ENCODE measurements at regions not wholly inside any gene's neighbourhood (a gene's known extent, or its start where the extent isn't known, plus 50 kb on each side); places are given as distances from the start of the nearest gene placed in this dataset.
A peak's percentile ranks its signal among the peaks of the same experiment; 100 is the strongest.

DNA sequence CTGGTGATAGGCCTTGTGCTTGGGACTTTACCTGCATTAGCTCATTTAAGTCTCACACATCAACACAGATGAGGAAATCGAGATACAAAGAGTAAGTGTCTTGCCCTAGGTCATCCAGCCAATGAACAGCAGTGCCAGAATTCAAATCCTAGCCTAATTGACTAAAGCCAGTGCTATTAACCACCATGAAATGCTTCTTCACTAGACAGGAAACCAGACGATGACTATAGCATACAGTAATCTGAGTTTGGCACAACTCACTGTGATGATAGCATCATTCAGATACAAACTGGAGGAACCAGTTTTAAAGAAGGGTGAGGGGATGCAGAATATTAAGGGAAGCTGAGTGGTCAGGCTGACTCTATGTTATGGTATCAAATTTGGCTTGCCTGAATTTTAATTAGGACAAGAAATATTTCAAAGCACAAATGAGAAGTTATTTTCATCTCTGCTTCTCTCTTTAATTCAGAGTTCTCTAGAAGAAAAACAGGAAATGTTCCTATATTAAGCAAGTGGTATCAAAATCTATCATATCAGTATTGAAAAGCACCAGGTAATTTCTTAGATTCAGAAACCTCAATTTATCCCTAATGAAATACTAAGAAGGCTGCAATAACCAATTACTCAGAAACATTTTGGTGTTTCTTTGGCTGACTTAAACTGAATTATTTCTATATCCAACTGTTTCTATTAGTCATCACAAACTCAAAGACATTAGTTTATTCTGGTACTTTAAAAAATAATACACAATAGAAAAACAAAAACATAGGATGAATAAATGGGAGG is 147.0 kb upstream of the RASA1 start:
- Histone ChIP-seq H3K9me3 (ENCODE audit: control insufficient read depth, low read length) (no peaks in the 10 kb centered on the region), H3K27ac (ENCODE audit: insufficient read depth, low read length, poor library complexity, severe bottlenecking) (peak overlapping the region; percentile 49), H3K27me3 (replicated peaks; ENCODE audit: control insufficient read depth, insufficient read depth, low read length, poor library complexity, severe bottlenecking) (no peaks in the 10 kb centered on the region), H3K36me3 (ENCODE audit: control insufficient read depth, insufficient read depth, low read length) (no peaks in the 10 kb centered on the region), H3K4me1 (ENCODE audit: control insufficient read depth, insufficient read depth, low read length, poor library complexity, severe bottlenecking) (peaks cover 24% of the 10 kb centered on the region), H3K4me3 (ENCODE audit: insufficient read depth, low read depth, low read length, poor library complexity, severe bottlenecking) (no peak overlapping the region)
- DNase-seq, result peak in 1 of 3 donors; percentile 7

DNA sequence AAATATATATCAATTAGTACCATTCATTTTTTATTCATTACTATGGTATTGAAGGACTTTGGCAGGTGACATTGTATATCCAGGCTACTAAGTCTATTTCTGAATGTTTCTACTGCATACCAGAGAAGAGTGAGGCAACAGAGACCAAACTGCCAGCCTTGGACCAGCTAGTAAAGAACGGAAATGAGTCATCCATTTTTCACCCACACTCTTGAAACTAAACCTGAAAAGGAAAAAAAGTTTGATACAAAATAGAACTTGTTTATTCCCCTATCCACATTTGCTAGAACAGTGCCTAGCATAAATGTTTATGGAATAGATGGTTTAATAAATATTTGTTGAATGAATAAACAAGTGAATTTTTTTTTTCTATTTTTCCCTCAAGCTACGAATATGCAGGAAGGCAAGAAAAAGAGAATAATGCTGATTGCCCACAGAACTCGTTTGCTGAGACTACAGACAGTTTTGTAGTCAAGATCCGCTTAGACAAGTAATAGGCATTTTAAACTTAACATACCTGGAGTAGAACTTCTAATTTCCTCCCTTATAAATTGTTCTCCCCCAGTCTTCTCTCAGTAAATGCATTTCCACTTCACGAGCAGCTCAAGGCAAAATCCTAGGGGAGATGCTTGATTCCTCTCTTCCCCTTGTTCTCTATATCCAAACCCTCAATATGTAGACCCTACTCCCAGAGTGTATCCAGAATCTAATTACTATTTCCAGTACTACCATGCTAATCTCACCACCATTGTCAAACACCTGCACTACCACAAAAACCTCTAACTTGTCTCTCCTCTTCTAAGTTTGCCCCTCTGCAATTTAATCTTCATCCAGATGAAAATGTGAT is 146.2 kb upstream of the RASA1 start:
- H3K36me3 ChIP-seq (ENCODE audit: control insufficient read depth, insufficient read depth, low read length), result no peaks in the 10 kb centered on the region
- H3K9me3 ChIP-seq (ENCODE audit: control insufficient read depth, low read length), result no peaks in the 10 kb centered on the region
- no peak overlapping the region for H3K4me3 ChIP-seq (ENCODE audit: insufficient read depth, low read depth, low read length, poor library complexity, severe bottlenecking)
- DNase-seq, result peak in 2 of 3 donors; percentile 5 to 8
- H3K27me3 ChIP-seq (replicated peaks; ENCODE audit: control insufficient read depth, insufficient read depth, low read length, poor library complexity, severe bottlenecking), result no peaks in the 10 kb centered on the region
- H3K4me1 ChIP-seq (ENCODE audit: control insufficient read depth, insufficient read depth, low read length, poor library complexity, severe bottlenecking), result peaks cover 24% of the 10 kb centered on the region
- H3K27ac ChIP-seq (ENCODE audit: insufficient read depth, low read length, poor library complexity, severe bottlenecking), result peak overlapping the region; percentile 49

DNA sequence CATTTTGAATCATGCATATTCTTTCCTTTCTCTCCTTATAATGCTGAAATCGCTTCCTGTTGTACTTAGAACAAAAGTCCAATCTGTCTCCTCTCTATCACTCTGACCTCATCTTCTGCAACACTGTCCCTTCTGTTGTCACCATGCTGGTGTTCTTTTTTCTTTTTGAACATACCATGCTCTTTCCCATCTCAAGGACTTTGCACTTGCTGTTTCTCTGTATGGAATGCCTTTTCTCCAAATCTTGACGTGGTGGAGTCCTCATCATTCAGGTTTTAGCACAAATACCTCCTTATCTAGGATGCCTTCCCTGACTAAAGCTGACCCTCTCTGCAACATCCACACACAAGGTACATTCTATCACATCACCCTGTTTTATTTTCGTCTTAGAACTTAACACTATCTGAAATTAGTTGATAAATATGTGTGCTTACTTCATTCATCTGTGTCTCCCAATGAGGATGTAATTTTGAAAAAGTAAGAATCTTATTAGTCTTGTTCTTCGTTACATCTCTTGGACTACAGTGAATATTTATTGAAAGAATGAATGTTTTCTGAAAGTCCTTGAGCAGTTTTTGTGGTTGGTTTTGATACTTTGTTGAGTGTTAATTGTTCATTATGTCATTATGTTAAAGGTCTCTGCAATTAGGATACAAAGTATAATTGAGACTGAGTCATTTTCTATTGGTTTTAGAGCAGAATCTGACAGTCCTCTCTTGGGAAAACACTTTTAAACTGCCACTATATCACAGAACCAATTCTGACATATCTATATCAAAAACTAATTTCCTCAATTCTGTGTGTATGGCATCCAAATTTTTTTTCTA is 145.3 kb upstream of the RASA1 start:
- no peaks in the 10 kb centered on the region for H3K36me3 ChIP-seq (ENCODE audit: control insufficient read depth, insufficient read depth, low read length)
- H3K9me3 ChIP-seq (ENCODE audit: control insufficient read depth, low read length), result no peaks in the 10 kb centered on the region
- DNase-seq, result no peak
- H3K4me3 ChIP-seq (ENCODE audit: insufficient read depth, low read depth, low read length, poor library complexity, severe bottlenecking), result no peak overlapping the region
- no peaks in the 10 kb centered on the region for H3K27me3 ChIP-seq (replicated peaks; ENCODE audit: control insufficient read depth, insufficient read depth, low read length, poor library complexity, severe bottlenecking)
- peaks cover 24% of the 10 kb centered on the region for H3K4me1 ChIP-seq (ENCODE audit: control insufficient read depth, insufficient read depth, low read length, poor library complexity, severe bottlenecking)
- peak overlapping the region; percentile 44 for H3K27ac ChIP-seq (ENCODE audit: insufficient read depth, low read length, poor library complexity, severe bottlenecking)

DNA sequence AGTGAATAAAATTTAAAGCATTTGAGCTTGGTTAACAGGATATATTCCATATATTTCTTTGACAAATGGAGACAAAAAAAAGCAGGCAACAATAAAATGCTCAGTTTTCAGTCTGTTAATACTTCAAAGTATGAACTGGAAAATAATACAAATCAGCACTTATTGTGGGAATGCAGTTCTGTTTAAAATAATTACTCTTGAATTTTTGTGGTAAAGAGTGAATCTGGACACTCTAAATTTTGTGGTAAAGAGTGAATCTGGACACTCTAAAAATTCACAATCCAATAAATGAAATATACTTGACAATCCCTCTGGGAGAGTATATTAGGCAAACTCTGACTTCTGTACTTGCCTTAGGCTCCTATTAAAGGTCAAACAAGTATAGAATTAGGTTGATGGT is 141.9 kb upstream of the RASA1 start:
- H3K27ac ChIP-seq (ENCODE audit: insufficient read depth, low read length, poor library complexity, severe bottlenecking), result no peak overlapping the region
- H3K4me3 ChIP-seq (ENCODE audit: insufficient read depth, low read depth, low read length, poor library complexity, severe bottlenecking), result no peak overlapping the region
- DNase-seq, result no peak
- H3K9me3 ChIP-seq (ENCODE audit: control insufficient read depth, low read length), result no peaks in the 10 kb centered on the region
- H3K4me1 ChIP-seq (ENCODE audit: control insufficient read depth, insufficient read depth, low read length, poor library complexity, severe bottlenecking), result peaks cover 16% of the 10 kb centered on the region
- no peaks in the 10 kb centered on the region for H3K27me3 ChIP-seq (replicated peaks; ENCODE audit: control insufficient read depth, insufficient read depth, low read length, poor library complexity, severe bottlenecking)
- no peaks in the 10 kb centered on the region for H3K36me3 ChIP-seq (ENCODE audit: control insufficient read depth, insufficient read depth, low read length)

DNA sequence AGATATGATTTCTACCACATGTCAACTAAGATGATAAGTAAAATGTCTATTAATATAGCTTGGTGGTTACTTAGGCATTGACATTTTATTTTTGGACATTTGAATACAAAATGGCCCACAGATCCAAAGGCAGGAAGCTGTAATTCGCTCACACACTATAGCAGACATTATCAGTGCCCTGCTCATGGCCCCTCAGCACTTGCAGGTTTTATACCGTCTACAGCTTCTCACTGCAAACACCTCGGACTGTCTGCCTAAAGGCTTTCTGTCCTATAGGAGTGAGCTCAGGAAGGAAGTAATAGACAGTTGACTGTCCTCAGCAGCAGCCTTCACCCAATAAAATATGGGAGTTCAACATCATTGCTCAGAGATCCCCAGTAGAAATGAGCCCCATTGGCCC is 140.8 kb upstream of the RASA1 start:
- Histone ChIP-seq H3K27me3 (replicated peaks; ENCODE audit: control insufficient read depth, insufficient read depth, low read length, poor library complexity, severe bottlenecking) (no peaks in the 10 kb centered on the region), H3K4me3 (ENCODE audit: insufficient read depth, low read depth, low read length, poor library complexity, severe bottlenecking) (no peak overlapping the region), H3K36me3 (ENCODE audit: control insufficient read depth, insufficient read depth, low read length) (no peaks in the 10 kb centered on the region), H3K9me3 (ENCODE audit: control insufficient read depth, low read length) (no peaks in the 10 kb centered on the region), H3K27ac (ENCODE audit: insufficient read depth, low read length, poor library complexity, severe bottlenecking) (no peak overlapping the region), H3K4me1 (ENCODE audit: control insufficient read depth, insufficient read depth, low read length, poor library complexity, severe bottlenecking) (peaks cover 6% of the 10 kb centered on the region)
- no peak for DNase-seq

DNA sequence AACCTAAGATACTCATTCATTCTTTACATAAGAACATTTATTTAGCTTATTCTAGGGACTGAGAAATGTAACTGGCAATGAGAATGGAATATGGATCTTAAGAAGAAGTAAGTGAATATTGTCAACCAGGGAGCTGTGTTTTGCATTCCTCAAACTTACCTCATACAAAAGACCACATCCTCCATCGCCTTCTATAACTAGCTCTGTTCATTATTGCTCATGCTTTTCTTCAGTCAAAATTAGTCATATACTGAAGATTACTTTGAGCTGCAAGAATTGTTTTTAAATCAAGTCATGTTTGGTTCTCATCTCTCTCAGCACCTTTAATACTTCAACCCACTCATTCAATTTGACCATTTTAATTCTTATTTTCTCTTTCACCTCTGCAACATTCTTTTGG is 140.3 kb upstream of the RASA1 start:
- peaks cover under 1% of the 10 kb centered on the region for H3K4me1 ChIP-seq (ENCODE audit: control insufficient read depth, insufficient read depth, low read length, poor library complexity, severe bottlenecking)
- no peaks in the 10 kb centered on the region for H3K27me3 ChIP-seq (replicated peaks; ENCODE audit: control insufficient read depth, insufficient read depth, low read length, poor library complexity, severe bottlenecking)
- no peak for DNase-seq
- H3K9me3 ChIP-seq (ENCODE audit: control insufficient read depth, low read length), result no peaks in the 10 kb centered on the region
- no peaks in the 10 kb centered on the region for H3K36me3 ChIP-seq (ENCODE audit: control insufficient read depth, insufficient read depth, low read length)
- H3K4me3 ChIP-seq (ENCODE audit: insufficient read depth, low read depth, low read length, poor library complexity, severe bottlenecking), result no peak overlapping the region
- H3K27ac ChIP-seq (ENCODE audit: insufficient read depth, low read length, poor library complexity, severe bottlenecking), result no peak overlapping the region

DNA sequence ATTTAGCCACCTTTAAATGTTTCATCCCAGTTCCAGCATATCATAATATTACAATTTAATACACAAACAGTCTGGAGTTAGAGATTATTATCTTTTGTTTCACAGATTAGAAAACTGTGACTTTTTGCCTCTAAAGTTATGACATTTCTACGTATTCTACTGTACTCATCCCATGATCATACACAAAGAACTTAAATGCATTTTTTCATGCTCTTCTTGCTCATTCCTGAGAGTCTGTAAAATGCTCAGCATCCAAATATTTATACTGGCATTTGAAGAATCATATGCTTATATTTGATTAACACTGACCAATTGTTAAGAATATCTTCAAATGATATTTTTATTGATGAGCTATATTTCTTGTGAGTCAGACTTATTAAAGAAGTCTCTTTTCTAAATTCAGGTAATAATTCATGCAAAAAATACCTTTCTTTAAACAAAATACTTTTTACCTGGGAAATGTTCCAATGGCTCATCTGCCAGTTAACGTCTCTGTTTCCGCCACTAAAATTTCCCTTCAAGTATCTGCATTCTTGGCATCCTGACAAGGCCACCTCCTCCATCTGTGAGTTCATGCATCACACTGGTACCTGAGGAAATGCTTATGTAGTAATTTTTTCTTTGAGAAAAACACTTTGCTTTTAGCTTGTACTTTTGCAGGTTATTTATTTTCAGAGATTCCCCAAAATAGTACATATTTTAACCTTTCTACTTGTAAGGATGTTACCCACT is 139.6 kb upstream of the RASA1 start:
- H3K4me1 ChIP-seq (ENCODE audit: control insufficient read depth, insufficient read depth, low read length, poor library complexity, severe bottlenecking), result no peaks in the 10 kb centered on the region
- DNase-seq, result no peak
- H3K27ac ChIP-seq (ENCODE audit: insufficient read depth, low read length, poor library complexity, severe bottlenecking), result no peak overlapping the region

DNA sequence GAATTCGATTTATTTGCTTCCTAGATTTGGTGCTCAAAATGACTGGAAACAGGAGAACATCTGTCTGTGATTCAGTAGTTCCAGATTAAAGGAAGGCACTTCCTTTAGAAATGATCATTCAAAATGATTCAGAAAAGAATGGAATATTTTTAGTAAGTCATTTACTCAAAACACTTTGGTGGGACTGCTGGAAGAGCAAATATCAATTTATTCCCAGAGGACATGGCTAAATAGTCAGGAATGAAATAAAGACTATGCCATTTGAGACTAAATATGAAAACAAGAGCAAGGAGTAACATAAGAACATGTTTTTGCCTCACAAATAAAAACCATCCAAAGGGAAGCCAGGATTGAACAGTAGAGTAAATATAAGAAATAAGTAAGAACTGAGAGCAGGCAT is 138.6 kb upstream of the RASA1 start:
- no peaks in the 10 kb centered on the region for H3K4me1 ChIP-seq (ENCODE audit: control insufficient read depth, insufficient read depth, low read length, poor library complexity, severe bottlenecking)
- H3K36me3 ChIP-seq (ENCODE audit: control insufficient read depth, insufficient read depth, low read length), result no peaks in the 10 kb centered on the region
- no peak for DNase-seq
- H3K9me3 ChIP-seq (ENCODE audit: control insufficient read depth, low read length), result no peaks in the 10 kb centered on the region
- H3K4me3 ChIP-seq (ENCODE audit: insufficient read depth, low read depth, low read length, poor library complexity, severe bottlenecking), result no peak overlapping the region
- H3K27me3 ChIP-seq (replicated peaks; ENCODE audit: control insufficient read depth, insufficient read depth, low read length, poor library complexity, severe bottlenecking), result no peaks in the 10 kb centered on the region
- H3K27ac ChIP-seq (ENCODE audit: insufficient read depth, low read length, poor library complexity, severe bottlenecking), result no peak overlapping the region

More for the DNA sequence above, 139.6 kb upstream of the RASA1 start:
- Histone ChIP-seq H3K27me3 (replicated peaks; ENCODE audit: control insufficient read depth, insufficient read depth, low read length, poor library complexity, severe bottlenecking) (no peaks in the 10 kb centered on the region), H3K4me3 (ENCODE audit: insufficient read depth, low read depth, low read length, poor library complexity, severe bottlenecking) (no peak overlapping the region), H3K36me3 (ENCODE audit: control insufficient read depth, insufficient read depth, low read length) (no peaks in the 10 kb centered on the region), H3K9me3 (ENCODE audit: control insufficient read depth, low read length) (no peaks in the 10 kb centered on the region)

DNA sequence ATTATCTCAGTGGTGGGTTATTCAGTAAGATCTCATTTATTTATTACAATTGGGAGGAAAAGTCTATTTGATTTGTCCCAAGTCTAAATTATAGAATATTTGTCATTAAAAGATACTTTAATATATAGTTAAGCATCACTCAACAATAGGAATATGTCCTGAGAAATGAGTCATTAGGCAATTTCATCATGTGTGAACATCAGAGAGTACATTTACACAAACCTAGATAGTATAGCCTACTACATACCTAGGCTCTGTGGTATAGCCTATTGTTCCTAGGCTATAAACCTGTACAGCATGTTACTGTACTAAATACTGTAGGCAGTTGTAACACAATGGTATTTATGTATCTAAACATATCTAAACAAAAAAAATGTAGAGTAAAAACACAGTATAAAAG is 135.0 kb upstream of the RASA1 start:
- Histone ChIP-seq H3K9me3 (ENCODE audit: control insufficient read depth, low read length) (no peaks in the 10 kb centered on the region), H3K27ac (ENCODE audit: insufficient read depth, low read length, poor library complexity, severe bottlenecking) (no peak overlapping the region), H3K36me3 (ENCODE audit: control insufficient read depth, insufficient read depth, low read length) (no peaks in the 10 kb centered on the region), H3K4me1 (ENCODE audit: control insufficient read depth, insufficient read depth, low read length, poor library complexity, severe bottlenecking) (no peaks in the 10 kb centered on the region), H3K4me3 (ENCODE audit: insufficient read depth, low read depth, low read length, poor library complexity, severe bottlenecking) (no peak overlapping the region), H3K27me3 (replicated peaks; ENCODE audit: control insufficient read depth, insufficient read depth, low read length, poor library complexity, severe bottlenecking) (no peaks in the 10 kb centered on the region)
- DNase-seq, result no peak

Data from effector memory CD4-positive, alpha-beta T cell (primary cell).